ENCODE measurements at regions not wholly inside any gene's neighbourhood (a gene's known extent, or its start where the extent isn't known, plus 50 kb on each side); places are given as distances from the start of the nearest gene placed in this dataset.

GRCh38 chr10:77699080-77699645, 61.6 kb upstream of the KCNMA1 start:
- TF ChIP-seq POLR2AphosphoS5 (IDR thresholded peaks at IDR 0.05; ENCODE audit: low read depth, low read length) = no peak
- no peak for TF ChIP-seq TAF1 (IDR thresholded peaks at IDR 0.05; ENCODE audit: borderline replicate concordance, insufficient read depth, low read length)
- TF ChIP-seq FOXP2 (optimal IDR thresholded peaks at IDR 0.05; ENCODE audit: borderline replicate concordance, extremely low read depth, extremely low read length, insufficient read depth) = no peak
- TF ChIP-seq SIN3A (IDR thresholded peaks at IDR 0.05; ENCODE audit: borderline replicate concordance, insufficient read depth, low read length) = no peak
- no peak for TF ChIP-seq REST (IDR thresholded peaks at IDR 0.05; ENCODE audit: insufficient read depth in 1 of 2, low read depth in 2 of 2, low read length in 2 of 2)

- no peak for TF ChIP-seq FOXP2 (optimal IDR thresholded peaks at IDR 0.05; ENCODE audit: borderline replicate concordance, extremely low read depth, extremely low read length, insufficient read depth)
Observed at GRCh38 chr10:77698267-77698931, 60.8 kb upstream of the KCNMA1 start.

GRCh38 chr10:77696584-77696983, 59.0 kb upstream of the KCNMA1 start:
- TF ChIP-seq POLR2AphosphoS5 (IDR thresholded peaks at IDR 0.05; ENCODE audit: low read depth, low read length) (no peak), FOXP2 (optimal IDR thresholded peaks at IDR 0.05; ENCODE audit: borderline replicate concordance, extremely low read depth, extremely low read length, insufficient read depth) (no peak), SIN3A (IDR thresholded peaks at IDR 0.05; ENCODE audit: borderline replicate concordance, insufficient read depth, low read length) (no peak), REST (IDR thresholded peaks at IDR 0.05; ENCODE audit: insufficient read depth in 1 of 2, low read depth in 2 of 2, low read length in 2 of 2) (no peak), TAF1 (IDR thresholded peaks at IDR 0.05; ENCODE audit: borderline replicate concordance, insufficient read depth, low read length) (no peak)

GRCh38 chr10:77695186-77695585, 57.6 kb upstream of the KCNMA1 start:
- TF ChIP-seq SIN3A (IDR thresholded peaks at IDR 0.05; ENCODE audit: borderline replicate concordance, insufficient read depth, low read length) (no peak), TAF1 (IDR thresholded peaks at IDR 0.05; ENCODE audit: borderline replicate concordance, insufficient read depth, low read length) (no peak), FOXP2 (optimal IDR thresholded peaks at IDR 0.05; ENCODE audit: borderline replicate concordance, extremely low read depth, extremely low read length, insufficient read depth) (no peak), POLR2AphosphoS5 (IDR thresholded peaks at IDR 0.05; ENCODE audit: low read depth, low read length) (no peak), REST (IDR thresholded peaks at IDR 0.05; ENCODE audit: insufficient read depth in 1 of 2, low read depth in 2 of 2, low read length in 2 of 2) (no peak)

- TF ChIP-seq POLR2AphosphoS5 (IDR thresholded peaks at IDR 0.05; ENCODE audit: low read depth, low read length) (no peak), TAF1 (IDR thresholded peaks at IDR 0.05; ENCODE audit: borderline replicate concordance, insufficient read depth, low read length) (no peak), FOXP2 (optimal IDR thresholded peaks at IDR 0.05; ENCODE audit: borderline replicate concordance, extremely low read depth, extremely low read length, insufficient read depth) (no peak), SIN3A (IDR thresholded peaks at IDR 0.05; ENCODE audit: borderline replicate concordance, insufficient read depth, low read length) (no peak), REST (IDR thresholded peaks at IDR 0.05; ENCODE audit: insufficient read depth in 1 of 2, low read depth in 2 of 2, low read length in 2 of 2) (no peak)
Observed at GRCh38 chr10:77692782-77693181, 55.2 kb upstream of the KCNMA1 start.
